ENCODE measurements at regions not wholly inside any gene's neighbourhood (a gene's known extent, or its start where the extent isn't known, plus 50 kb on each side); places are given as distances from the start of the nearest gene placed in this dataset.

- no peaks in the 10 kb centered on the region for H3K27me3 ChIP-seq
- intact Hi-C loops (cut with DNase I) = no loop called here
- no peaks in the 10 kb centered on the region for H3K9me3 ChIP-seq (replicated peaks in 1 of 3)
- DNase-seq = no peak
- no peak overlapping the region for H3K4me3 ChIP-seq
- H3K4me1 ChIP-seq (replicated peaks in 1 of 2) = no peaks in the 10 kb centered on the region
- no peak overlapping the region for H3K27ac ChIP-seq
- H3K36me3 ChIP-seq (replicated peaks in 1 of 2) = no peaks in the 10 kb centered on the region
- 82 to 86% (median 85%) methylated on average over 3 of the region's 3 CpGs for WGBS, 4 donors
- TF ChIP-seq CTCF (IDR thresholded peaks at IDR 0.05) = no peak
- TF ChIP-seq POLR2A (IDR thresholded peaks at IDR 0.05) = no peak
Observed at GRCh38 chr5:166810721-166811120, 1480.7 kb upstream of the WWC1 start.

DNA sequence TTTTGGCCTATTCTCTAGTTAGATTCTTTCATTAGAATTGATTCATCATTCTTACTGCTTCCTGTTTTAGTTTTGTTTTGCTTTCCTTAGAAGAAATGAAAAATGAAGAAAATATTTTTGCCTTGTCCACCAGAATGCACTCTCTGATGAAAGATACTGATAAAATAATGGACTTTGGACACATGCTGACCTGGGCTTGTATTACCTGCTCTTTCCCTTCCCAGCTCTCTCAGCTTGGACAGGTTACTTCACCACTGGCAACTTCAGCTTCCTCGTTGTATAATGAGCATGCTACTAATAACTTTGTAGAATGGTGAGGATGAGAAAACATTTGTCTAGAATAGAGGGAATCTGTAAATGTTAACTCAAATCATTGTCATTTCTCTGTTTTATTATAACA lies 1468.1 kb upstream of the WWC1 start:
- Histone ChIP-seq H3K9me3 (replicated peaks in 1 of 3) (no peaks in the 10 kb centered on the region), H3K27me3 (no peaks in the 10 kb centered on the region), H3K27ac (no peak overlapping the region), H3K4me3 (no peak overlapping the region), H3K36me3 (replicated peaks in 1 of 2) (no peaks in the 10 kb centered on the region), H3K4me1 (replicated peaks in 1 of 2) (no peaks in the 10 kb centered on the region)
- WGBS, 4 donors = 69 to 85% (median 79%) methylated on average over 1 of the region's 1 CpG
- DNase-seq = no peak
- intact Hi-C loops (cut with DNase I) = no loop called here
- no peak for TF ChIP-seq POLR2A (IDR thresholded peaks at IDR 0.05)
- TF ChIP-seq CTCF (IDR thresholded peaks at IDR 0.05) = no peak

DNA sequence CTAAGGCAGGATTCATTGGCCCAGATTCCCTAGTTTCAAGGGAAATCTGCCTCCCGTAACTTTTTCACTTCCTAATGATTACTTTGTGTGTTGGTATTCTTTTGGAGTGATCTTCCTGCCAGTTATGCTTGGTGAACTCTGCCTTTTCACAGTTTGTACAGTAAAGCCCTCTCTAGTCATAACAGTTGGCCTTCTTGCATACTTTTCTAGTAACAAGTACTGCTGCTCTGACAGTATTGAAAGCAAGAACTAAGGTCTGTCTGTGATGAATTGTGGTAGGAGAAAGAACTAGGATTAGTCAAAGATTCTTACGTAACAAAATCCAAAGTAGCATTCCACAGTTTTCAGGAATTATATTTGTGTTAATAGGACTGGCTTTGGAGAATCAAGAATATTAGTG lies 1457.2 kb upstream of the WWC1 start:
- Histone ChIP-seq H3K27me3 (no peaks in the 10 kb centered on the region), H3K4me3 (no peak overlapping the region), H3K4me1 (replicated peaks in 1 of 2) (no peaks in the 10 kb centered on the region), H3K9me3 (replicated peaks in 1 of 3) (no peaks in the 10 kb centered on the region), H3K36me3 (replicated peaks in 1 of 2) (no peaks in the 10 kb centered on the region), H3K27ac (no peak overlapping the region)
- DNase-seq = no peak
- intact Hi-C loops (cut with DNase I) = no loop called here
- no peak for TF ChIP-seq POLR2A (IDR thresholded peaks at IDR 0.05)
- no peak for TF ChIP-seq CTCF (IDR thresholded peaks at IDR 0.05)
- 79 to 87% (median 84%) methylated on average over 2 of the region's 2 CpGs for WGBS, 4 donors

- 70 to 84% (median 75%) methylated on average over 4 of the region's 4 CpGs for WGBS, 4 donors
- Histone ChIP-seq H3K27ac (no peak overlapping the region), H3K36me3 (replicated peaks in 1 of 2) (no peaks in the 10 kb centered on the region), H3K4me1 (replicated peaks in 1 of 2) (no peaks in the 10 kb centered on the region), H3K4me3 (no peak overlapping the region), H3K27me3 (no peaks in the 10 kb centered on the region), H3K9me3 (replicated peaks in 1 of 3) (no peaks in the 10 kb centered on the region)
- intact Hi-C loops (cut with DNase I) = no loop called here
- TF ChIP-seq CTCF (IDR thresholded peaks at IDR 0.05) = no peak
- no peak for TF ChIP-seq POLR2A (IDR thresholded peaks at IDR 0.05)
- DNase-seq = peak in 1 of 7 donors; percentile 4
Observed at GRCh38 chr5:166845044-166845443, 1446.4 kb upstream of the WWC1 start.
